ENCODE measurements at regions not wholly inside any gene's neighbourhood (a gene's known extent, or its start where the extent isn't known, plus 50 kb on each side); places are given as distances from the start of the nearest gene placed in this dataset.

DNA sequence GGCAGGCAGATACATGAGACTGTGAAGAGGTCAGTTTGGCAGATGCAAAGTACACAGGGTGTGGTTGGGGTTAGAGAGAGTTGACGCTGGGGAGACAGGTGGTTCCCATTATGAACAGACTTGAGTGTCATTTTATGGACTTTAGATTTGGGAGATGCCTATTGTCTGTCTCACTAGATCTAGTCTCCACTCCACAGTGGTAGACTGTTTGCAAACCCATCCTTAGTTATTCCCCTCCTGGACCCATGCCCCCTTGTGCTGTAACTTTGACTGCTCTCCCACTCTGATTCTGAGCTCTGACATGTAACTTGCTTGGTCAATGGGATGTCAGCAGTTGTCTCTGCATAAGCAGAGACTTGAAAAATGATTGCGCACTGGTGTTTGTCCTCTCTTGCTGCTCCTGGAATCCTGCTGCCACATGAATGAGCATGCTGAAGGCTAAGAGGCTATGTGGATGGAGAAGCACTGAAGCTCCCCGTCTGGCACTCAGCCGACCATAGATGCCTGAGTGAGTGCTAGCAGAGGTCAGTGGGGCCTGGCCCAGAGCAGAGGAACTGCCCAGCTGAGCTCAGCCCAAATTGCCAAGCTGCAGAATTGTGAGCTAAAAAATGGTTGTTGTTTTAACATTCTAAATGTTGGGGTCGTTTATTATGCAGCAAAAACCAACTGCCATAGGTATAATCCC, 88.2 kb downstream of the FAM43A start:
- Histone ChIP-seq H3K4me3 (ENCODE audit: low read length) (no peak overlapping the region), H3K9me2 (replicated peaks; ENCODE audit: insufficient read depth, low read length) (no peaks in the 10 kb centered on the region), H3K27me3 (replicated peaks; ENCODE audit: insufficient read depth, low read length) (no peaks in the 10 kb centered on the region), H2AFZ (ENCODE audit: low read length) (no peak overlapping the region), H4K20me1 (ENCODE audit: insufficient read depth, low read length) (no peaks in the 10 kb centered on the region), H3K4me1 (ENCODE audit: low read length) (no peaks in the 10 kb centered on the region), H3K36me3 (replicated peaks; ENCODE audit: insufficient read depth, low read length) (no peaks in the 10 kb centered on the region), H3K27ac (ENCODE audit: low read length) (no peak overlapping the region), H3F3A (ENCODE audit: insufficient read depth, low read length) (peaks cover 4% of the 10 kb centered on the region; the same call in 1 of the 2 replicates), H3K9ac (ENCODE audit: low read length) (no peak overlapping the region), H3K79me2 (ENCODE audit: low read length) (no peaks in the 10 kb centered on the region), H3K4me2 (ENCODE audit: low read depth, low read length) (no peak overlapping the region), H3K9me3 (replicated peaks; ENCODE audit: insufficient read depth, low read length) (no peaks in the 10 kb centered on the region)
- TF ChIP-seq EZH2 (optimal IDR thresholded peaks at IDR 0.05; ENCODE audit: low read depth, low read length) (no peak), EZH2phosphoT487 (IDR thresholded peaks at IDR 0.05; ENCODE audit: low read length) (no peak)
- TF ChIP-seq, protein P1, sequence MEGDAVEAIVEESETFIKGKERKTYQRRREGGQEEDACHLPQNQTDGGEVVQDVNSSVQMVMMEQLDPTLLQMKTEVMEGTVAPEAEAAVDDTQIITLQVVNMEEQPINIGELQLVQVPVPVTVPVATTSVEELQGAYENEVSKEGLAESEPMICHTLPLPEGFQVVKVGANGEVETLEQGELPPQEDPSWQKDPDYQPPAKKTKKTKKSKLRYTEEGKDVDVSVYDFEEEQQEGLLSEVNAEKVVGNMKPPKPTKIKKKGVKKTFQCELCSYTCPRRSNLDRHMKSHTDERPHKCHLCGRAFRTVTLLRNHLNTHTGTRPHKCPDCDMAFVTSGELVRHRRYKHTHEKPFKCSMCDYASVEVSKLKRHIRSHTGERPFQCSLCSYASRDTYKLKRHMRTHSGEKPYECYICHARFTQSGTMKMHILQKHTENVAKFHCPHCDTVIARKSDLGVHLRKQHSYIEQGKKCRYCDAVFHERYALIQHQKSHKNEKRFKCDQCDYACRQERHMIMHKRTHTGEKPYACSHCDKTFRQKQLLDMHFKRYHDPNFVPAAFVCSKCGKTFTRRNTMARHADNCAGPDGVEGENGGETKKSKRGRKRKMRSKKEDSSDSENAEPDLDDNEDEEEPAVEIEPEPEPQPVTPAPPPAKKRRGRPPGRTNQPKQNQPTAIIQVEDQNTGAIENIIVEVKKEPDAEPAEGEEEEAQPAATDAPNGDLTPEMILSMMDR (IDR thresholded peaks at IDR 0.05; ENCODE audit: low read length): no peak
- DNase-seq: no peak

DNA sequence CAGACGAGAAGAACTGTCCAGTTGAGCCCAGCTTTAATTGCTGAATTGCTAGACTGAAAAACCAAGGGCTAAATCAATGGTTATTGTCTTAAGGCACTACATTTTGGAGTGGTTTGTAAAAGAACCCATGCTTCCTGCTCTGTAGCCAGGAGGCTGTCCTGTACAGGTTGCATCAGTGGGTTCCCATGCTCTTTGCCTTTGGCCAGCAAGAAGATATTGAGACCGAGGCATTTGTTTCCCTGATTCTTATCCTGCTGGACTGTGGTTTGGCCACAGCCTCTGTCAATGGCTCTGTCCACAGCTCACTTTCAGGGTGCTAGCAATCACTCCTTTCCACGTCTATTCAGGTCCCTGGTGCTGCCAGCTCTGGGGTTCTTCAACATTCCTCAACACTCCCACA, 89.6 kb downstream of the FAM43A start:
- Histone ChIP-seq H3K27me3 (replicated peaks; ENCODE audit: insufficient read depth, low read length) (no peaks in the 10 kb centered on the region), H3K4me2 (ENCODE audit: low read depth, low read length) (no peak overlapping the region), H3F3A (ENCODE audit: insufficient read depth, low read length) (no peaks in the 10 kb centered on the region), H3K9me3 (replicated peaks; ENCODE audit: insufficient read depth, low read length) (no peaks in the 10 kb centered on the region), H3K36me3 (replicated peaks; ENCODE audit: insufficient read depth, low read length) (no peaks in the 10 kb centered on the region), H3K4me3 (ENCODE audit: low read length) (no peak overlapping the region), H4K20me1 (ENCODE audit: insufficient read depth, low read length) (no peaks in the 10 kb centered on the region), H3K79me2 (ENCODE audit: low read length) (no peaks in the 10 kb centered on the region), H2AFZ (ENCODE audit: low read length) (no peak overlapping the region), H3K4me1 (ENCODE audit: low read length) (no peaks in the 10 kb centered on the region), H3K9ac (ENCODE audit: low read length) (no peak overlapping the region), H3K9me2 (replicated peaks; ENCODE audit: insufficient read depth, low read length) (no peaks in the 10 kb centered on the region), H3K27ac (ENCODE audit: low read length) (no peak overlapping the region)
- TF ChIP-seq EZH2phosphoT487 (IDR thresholded peaks at IDR 0.05; ENCODE audit: low read length): no peak
- TF ChIP-seq, protein P1 (IDR thresholded peaks at IDR 0.05; ENCODE audit: low read length): no peak
- TF ChIP-seq EZH2 (optimal IDR thresholded peaks at IDR 0.05; ENCODE audit: low read depth, low read length): no peak
- DNase-seq: no peak

DNA sequence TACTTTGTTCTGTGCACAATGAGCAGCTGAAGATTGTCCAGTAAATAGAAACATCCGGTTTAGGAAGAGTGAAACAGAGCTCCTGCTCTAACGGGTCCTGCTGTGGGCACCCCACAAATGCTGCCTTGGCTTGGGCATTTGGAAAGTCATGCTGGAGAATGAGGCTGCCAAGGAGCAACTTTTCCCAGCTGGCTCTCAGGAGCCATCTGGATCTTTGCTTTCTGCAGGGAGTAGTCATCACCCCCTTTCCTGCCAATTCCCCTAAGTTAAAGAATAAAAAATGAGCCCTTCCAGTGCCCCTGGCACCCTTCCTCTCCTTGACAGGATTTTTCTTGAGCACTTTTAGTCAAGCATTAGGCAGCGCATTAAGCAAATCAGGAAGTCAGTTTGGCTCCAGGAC, 90.0 kb downstream of the FAM43A start:
- H2AFZ ChIP-seq (ENCODE audit: low read length): no peak overlapping the region
- H3K4me3 ChIP-seq (ENCODE audit: low read length): no peak overlapping the region
- no peaks in the 10 kb centered on the region for H3K9me2 ChIP-seq (replicated peaks; ENCODE audit: insufficient read depth, low read length)
- H4K20me1 ChIP-seq (ENCODE audit: insufficient read depth, low read length): no peaks in the 10 kb centered on the region
- TF ChIP-seq EZH2 (optimal IDR thresholded peaks at IDR 0.05; ENCODE audit: low read depth, low read length): no peak
- TF ChIP-seq, protein P1 (IDR thresholded peaks at IDR 0.05; ENCODE audit: low read length): no peak
- TF ChIP-seq EZH2phosphoT487 (IDR thresholded peaks at IDR 0.05; ENCODE audit: low read length): no peak
- no peak overlapping the region for H3K9ac ChIP-seq (ENCODE audit: low read length)
- no peaks in the 10 kb centered on the region for H3K27me3 ChIP-seq (replicated peaks; ENCODE audit: insufficient read depth, low read length)
- no peaks in the 10 kb centered on the region for H3K79me2 ChIP-seq (ENCODE audit: low read length)
- H3K4me2 ChIP-seq (ENCODE audit: low read depth, low read length): no peak overlapping the region
- no peaks in the 10 kb centered on the region for H3K4me1 ChIP-seq (ENCODE audit: low read length)
- H3K9me3 ChIP-seq (replicated peaks; ENCODE audit: insufficient read depth, low read length): no peaks in the 10 kb centered on the region
- no peaks in the 10 kb centered on the region for H3F3A ChIP-seq (ENCODE audit: insufficient read depth, low read length)
- H3K36me3 ChIP-seq (replicated peaks; ENCODE audit: insufficient read depth, low read length): no peaks in the 10 kb centered on the region
- H3K27ac ChIP-seq (ENCODE audit: low read length): no peak overlapping the region
- no peak for DNase-seq

Measured in MM.1S (cell line).